ENCODE measurements at regions not wholly inside any gene's neighbourhood (a gene's known extent, or its start where the extent isn't known, plus 50 kb on each side); places are given as distances from the start of the nearest gene placed in this dataset.

- TF ChIP-seq POLR2A (IDR thresholded peaks at IDR 0.05) (no peak), CTCF (IDR thresholded peaks at IDR 0.05) (no peak)
Observed at GRCh38 chr3:5465183-5465582, 277.7 kb downstream of the EDEM1 start.
